ENCODE measurements at regions not wholly inside any gene's neighbourhood (a gene's known extent, or its start where the extent isn't known, plus 50 kb on each side); places are given as distances from the start of the nearest gene placed in this dataset.

- TF ChIP-seq, protein P1, sequence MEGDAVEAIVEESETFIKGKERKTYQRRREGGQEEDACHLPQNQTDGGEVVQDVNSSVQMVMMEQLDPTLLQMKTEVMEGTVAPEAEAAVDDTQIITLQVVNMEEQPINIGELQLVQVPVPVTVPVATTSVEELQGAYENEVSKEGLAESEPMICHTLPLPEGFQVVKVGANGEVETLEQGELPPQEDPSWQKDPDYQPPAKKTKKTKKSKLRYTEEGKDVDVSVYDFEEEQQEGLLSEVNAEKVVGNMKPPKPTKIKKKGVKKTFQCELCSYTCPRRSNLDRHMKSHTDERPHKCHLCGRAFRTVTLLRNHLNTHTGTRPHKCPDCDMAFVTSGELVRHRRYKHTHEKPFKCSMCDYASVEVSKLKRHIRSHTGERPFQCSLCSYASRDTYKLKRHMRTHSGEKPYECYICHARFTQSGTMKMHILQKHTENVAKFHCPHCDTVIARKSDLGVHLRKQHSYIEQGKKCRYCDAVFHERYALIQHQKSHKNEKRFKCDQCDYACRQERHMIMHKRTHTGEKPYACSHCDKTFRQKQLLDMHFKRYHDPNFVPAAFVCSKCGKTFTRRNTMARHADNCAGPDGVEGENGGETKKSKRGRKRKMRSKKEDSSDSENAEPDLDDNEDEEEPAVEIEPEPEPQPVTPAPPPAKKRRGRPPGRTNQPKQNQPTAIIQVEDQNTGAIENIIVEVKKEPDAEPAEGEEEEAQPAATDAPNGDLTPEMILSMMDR (IDR thresholded peaks at IDR 0.05 in 4 of 5, conservative IDR thresholded peaks at IDR 0.05 in 1 of 5) = no peak
- TF ChIP-seq POLR2A (IDR thresholded peaks at IDR 0.05) = no peak
Observed at GRCh38 chr6:71388856-71389527, 100.4 kb downstream of the OGFRL1 start.
